A549 (cell line): ENCODE measurements at regions not wholly inside any gene's neighbourhood (a gene's known extent, or its start where the extent isn't known, plus 50 kb on each side); places are given as distances from the start of the nearest gene placed in this dataset.

Source experiments
- CTCF ChIP-seq: fragments of >200 bp; sonication (Bioruptor Twin); formaldehyde crosslinking; IDR thresholded peaks from 3 replicates; pipeline ENCODE4 v1.5.1; 2016
- HMGXB4 ChIP-seq: fragments of 250-450 bp; sonication (Bioruptor Pico); IDR thresholded peaks from 2 replicates; pipeline ENCODE4 v1.5.0; 2021; ENCODE audit warnings: mild to moderate bottlenecking, moderate library complexity, borderline replicate concordance
- POLR2A ChIP-seq: IDR thresholded peaks from 2 replicates; pipeline ENCODE4 v1.6.1; 2012; ENCODE audit warnings: mild to moderate bottlenecking, low read length
- POLR2AphosphoS2 ChIP-seq: conservative IDR thresholded peaks from 2 replicates; pipeline ENCODE4 v1.6.1; 2012; ENCODE audit warnings: low read length, improper control_type of control experiment, inconsistent platforms
- SMC3 ChIP-seq: fragments of >200 bp; sonication (Bioruptor Twin); formaldehyde crosslinking; IDR thresholded peaks from 3 replicates; pipeline ENCODE4 v1.6.1; 2018; ENCODE audit warnings: inconsistent platforms
- SREBF2 ChIP-seq: fragments of 450-650 bp; IDR thresholded peaks from 2 replicates; pipeline ENCODE4 v1.6.1; 2014; ENCODE audit warnings: mild to moderate bottlenecking, moderate library complexity
- TP53 ChIP-seq: fragments of 250-450 bp; sonication (Bioruptor Pico); IDR thresholded peaks from 2 replicates; pipeline ENCODE4 v1.5.0; 2021; ENCODE audit warnings: mild to moderate bottlenecking, moderate library complexity

- TF ChIP-seq TP53 (CRISPR knock-in tag) (no peak), HMGXB4 (CRISPR knock-in tag) (no peak), POLR2AphosphoS2 (no peak), CTCF (no peak), POLR2A (no peak), SREBF2 (no peak), SMC3 (no peak)
Observed at GRCh38 chr12:126648074-126648473, 1582.8 kb downstream of the AACS start.
